Duodenal mucosa (tissue), 2 donors: ENCODE measurements at regions not wholly inside any gene's neighbourhood (a gene's known extent, or its start where the extent isn't known, plus 50 kb on each side); places are given as distances from the start of the nearest gene placed in this dataset.
"Not testable (repeated sequence)": the region's sequence is repeated elsewhere in the genome, so short reads cannot be mapped to it uniquely, and the experiment has no call there.

Experiments
- H3K27ac ChIP-seq: one replicate; pipeline ENCODE4 v1.7.0; 2013; ENCODE audit warnings: low read depth, low read length
- H3K27me3 ChIP-seq, 2 donors: one replicate each; pipeline ENCODE4 v1.7.0; 2013; ENCODE audit warnings: low read length in 2 of 2, control low read depth in 1 of 2; ENCODE audit not compliant: insufficient read depth in 2 of 2, control insufficient read depth in 1 of 2
- H3K36me3 ChIP-seq, 2 donors: one replicate each; pipeline ENCODE4 v1.7.0; 2013; ENCODE audit warnings: low read length in 2 of 2, control low read depth in 1 of 2; ENCODE audit not compliant: insufficient read depth in 2 of 2, control insufficient read depth in 1 of 2
- H3K4me1 ChIP-seq, 2 donors: one replicate each; pipeline ENCODE4 v1.7.0; 2013; ENCODE audit warnings: low read length in 2 of 2, control low read depth in 1 of 2; ENCODE audit not compliant: insufficient read depth in 2 of 2, control insufficient read depth in 1 of 2
- H3K4me3 ChIP-seq, 2 donors: one replicate each; pipeline ENCODE4 v1.7.0; 2013; ENCODE audit warnings: low read length in 2 of 2, low read depth in 1 of 2
- H3K9ac ChIP-seq, 2 donors: one replicate each; pipeline ENCODE4 v1.7.0; 2013; ENCODE audit warnings: low read length in 2 of 2, low read depth in 1 of 2
- H3K9me3 ChIP-seq, 2 donors: one replicate each; pipeline ENCODE4 v1.7.0; 2013; ENCODE audit warnings: low read length in 2 of 2, control low read depth in 1 of 2; ENCODE audit not compliant: control insufficient read depth in 1 of 2

DNA sequence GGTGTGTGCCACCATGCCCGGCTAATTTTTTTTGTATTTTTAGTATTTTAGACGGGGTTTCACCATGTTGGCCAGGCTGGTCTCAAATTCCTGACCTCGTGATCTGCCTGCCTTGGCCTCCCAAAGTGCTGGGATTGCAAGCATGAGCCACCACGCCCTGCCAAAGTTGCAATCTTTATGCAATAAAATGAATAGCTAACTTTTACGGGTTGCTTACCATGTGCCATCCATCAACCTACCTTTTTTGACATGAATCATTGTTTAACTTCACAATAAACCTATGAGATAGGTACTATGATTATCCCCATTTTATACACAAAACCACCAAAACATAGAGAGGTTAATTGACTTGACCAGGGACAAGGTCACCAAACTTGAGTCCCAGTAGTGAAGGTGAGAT lies 118.8 kb upstream of the HAND1 start:
- not testable (repeated sequence) for H3K4me3 ChIP-seq, H3K9me3 ChIP-seq, H3K4me1 ChIP-seq, H3K27ac ChIP-seq, H3K27me3 ChIP-seq, H3K36me3 ChIP-seq, H3K9ac ChIP-seq

DNA sequence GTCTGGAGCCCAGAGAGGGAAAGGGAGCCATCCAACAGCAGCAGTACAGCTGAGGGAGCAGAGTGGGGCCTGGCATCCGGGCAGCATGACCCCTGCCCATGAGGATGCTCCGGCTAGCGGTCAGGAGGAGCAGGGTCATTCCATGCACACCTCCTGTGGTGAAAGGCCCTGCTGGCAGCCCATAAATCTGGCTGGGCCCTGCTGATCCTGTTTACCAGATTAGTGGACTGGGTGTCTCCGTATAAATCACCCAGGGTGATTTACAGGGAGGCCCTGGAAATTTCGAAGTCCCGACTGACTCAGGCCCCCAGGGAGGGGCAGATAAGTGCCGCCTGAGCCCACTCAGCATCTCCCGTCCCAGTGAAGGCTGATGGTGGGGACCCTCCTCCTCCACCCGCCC lies 117.6 kb upstream of the HAND1 start:
- Histone ChIP-seq H3K9ac (no peak overlapping the region), H3K36me3 (no peaks in the 10 kb centered on the region), H3K4me3 (no peak overlapping the region), H3K27me3 (peaks cover 0 to 3% of the 10 kb centered on the region in 2 donors), H3K4me1 (no peaks in the 10 kb centered on the region), H3K9me3 (no peaks in the 10 kb centered on the region), H3K27ac (no peak overlapping the region)

DNA sequence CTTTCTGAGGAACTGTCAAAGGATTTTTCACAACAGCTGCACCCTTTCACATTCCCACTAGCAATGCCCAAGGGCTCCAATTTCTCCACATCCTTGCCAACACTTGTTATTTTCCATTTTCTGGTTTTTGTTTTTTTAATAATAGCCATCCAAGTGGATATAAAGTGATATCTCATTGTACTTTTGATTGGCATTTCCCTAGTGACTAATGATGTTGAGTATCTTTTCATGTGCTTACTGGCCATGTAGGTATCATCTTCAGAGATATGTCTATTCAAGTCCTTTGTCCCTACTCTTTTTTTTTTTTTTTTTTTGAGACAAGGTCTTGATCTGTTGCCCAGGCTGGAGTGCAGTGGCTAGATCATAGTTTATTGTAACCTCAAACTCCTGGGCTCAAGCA lies 115.8 kb upstream of the HAND1 start:
- H3K36me3 ChIP-seq: no peaks in the 10 kb centered on the region
- H3K27ac ChIP-seq: no peak overlapping the region
- H3K4me1 ChIP-seq: no peaks in the 10 kb centered on the region
- no peak overlapping the region for H3K9ac ChIP-seq
- no peak overlapping the region for H3K4me3 ChIP-seq
- H3K27me3 ChIP-seq: peaks cover 0 to 3% of the 10 kb centered on the region in 2 donors
- no peaks in the 10 kb centered on the region for H3K9me3 ChIP-seq

DNA sequence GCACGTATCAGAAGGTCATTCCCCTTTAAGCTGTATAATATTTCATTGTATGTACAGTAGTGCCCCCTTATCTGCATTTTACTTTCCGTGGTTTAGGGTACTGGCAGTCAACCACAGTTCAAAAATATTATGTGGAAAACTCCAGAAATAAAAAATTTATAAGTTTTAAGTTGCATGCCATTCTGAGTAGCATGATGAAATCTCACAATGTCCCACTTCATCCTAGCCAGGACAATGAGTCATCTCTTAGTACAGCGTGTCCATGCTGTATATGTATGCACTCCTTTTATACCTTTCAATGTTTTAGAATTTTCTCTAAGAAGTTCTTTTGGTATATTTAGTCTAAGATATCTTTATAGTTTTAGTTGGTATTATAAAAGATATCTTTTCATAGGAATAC lies 115.0 kb upstream of the HAND1 start:
- no peak overlapping the region for H3K4me3 ChIP-seq
- H3K36me3 ChIP-seq: no peaks in the 10 kb centered on the region
- H3K27me3 ChIP-seq: peaks cover 0 to 3% of the 10 kb centered on the region in 2 donors
- no peaks in the 10 kb centered on the region for H3K4me1 ChIP-seq
- no peak overlapping the region for H3K9ac ChIP-seq
- no peaks in the 10 kb centered on the region for H3K9me3 ChIP-seq
- no peak overlapping the region for H3K27ac ChIP-seq

DNA sequence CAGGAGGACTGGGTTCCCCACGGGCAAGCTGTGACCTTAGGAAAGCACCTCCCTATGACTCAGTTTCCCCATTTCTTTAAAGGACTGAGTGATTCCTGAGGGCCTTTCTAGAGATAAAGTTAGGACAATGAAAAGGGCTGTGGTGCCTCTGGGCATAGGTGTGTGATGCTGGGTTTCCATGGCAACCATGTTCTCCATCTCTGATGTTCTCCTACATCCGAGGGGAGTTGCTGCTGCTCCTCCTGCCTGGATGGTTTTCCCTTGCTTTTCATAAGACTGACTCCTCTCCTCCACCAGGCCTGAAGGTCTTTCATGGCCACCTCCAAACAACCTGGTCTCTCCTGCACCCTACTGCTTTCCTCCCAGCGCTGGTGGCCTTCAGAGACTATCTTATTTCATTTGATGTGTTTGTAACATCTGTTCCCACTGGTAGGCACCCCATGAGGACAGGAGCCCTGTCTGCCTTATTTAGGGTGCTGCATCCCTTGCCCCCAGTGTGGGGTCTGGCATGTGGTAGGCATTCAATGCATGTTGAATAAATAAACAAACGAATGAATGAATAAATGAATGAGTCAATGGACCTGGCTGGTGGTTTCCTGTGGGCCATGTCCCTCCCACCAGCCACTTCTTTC lies 112.2 kb upstream of the HAND1 start:
- Histone ChIP-seq H3K27ac (no peak overlapping the region), H3K27me3 (no peaks in the 10 kb centered on the region)

DNA sequence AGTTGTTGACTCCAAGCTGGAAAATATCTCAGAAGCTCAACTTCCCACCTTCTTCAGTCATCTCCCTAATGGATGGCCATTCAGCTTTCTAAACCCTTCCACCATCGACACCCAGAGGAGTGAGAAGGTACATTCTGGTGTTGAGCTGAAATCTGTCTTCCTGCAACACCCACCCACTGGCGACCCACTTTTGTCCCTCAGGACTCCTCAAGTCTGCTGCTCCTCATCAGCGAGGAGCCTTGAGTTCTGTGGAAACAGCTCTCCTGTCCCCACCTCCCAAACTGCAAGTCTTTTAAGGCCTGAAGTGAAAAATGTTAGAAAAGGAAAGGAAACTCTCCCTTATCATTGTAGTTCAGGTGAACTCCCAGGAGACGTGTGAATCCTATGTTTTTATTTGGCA lies 111.5 kb upstream of the HAND1 start:
- H3K36me3 ChIP-seq: no peaks in the 10 kb centered on the region
- no peaks in the 10 kb centered on the region for H3K9me3 ChIP-seq
- no peaks in the 10 kb centered on the region for H3K27me3 ChIP-seq
- H3K4me1 ChIP-seq: no peaks in the 10 kb centered on the region
- no peak overlapping the region for H3K9ac ChIP-seq
- H3K4me3 ChIP-seq: no peak overlapping the region
- H3K27ac ChIP-seq: no peak overlapping the region

More for the DNA sequence above, 112.2 kb upstream of the HAND1 start:
- no peak overlapping the region for H3K9ac ChIP-seq
- no peaks in the 10 kb centered on the region for H3K4me1 ChIP-seq
- H3K9me3 ChIP-seq: no peaks in the 10 kb centered on the region
- H3K36me3 ChIP-seq: no peaks in the 10 kb centered on the region
- H3K4me3 ChIP-seq: no peak overlapping the region

DNA sequence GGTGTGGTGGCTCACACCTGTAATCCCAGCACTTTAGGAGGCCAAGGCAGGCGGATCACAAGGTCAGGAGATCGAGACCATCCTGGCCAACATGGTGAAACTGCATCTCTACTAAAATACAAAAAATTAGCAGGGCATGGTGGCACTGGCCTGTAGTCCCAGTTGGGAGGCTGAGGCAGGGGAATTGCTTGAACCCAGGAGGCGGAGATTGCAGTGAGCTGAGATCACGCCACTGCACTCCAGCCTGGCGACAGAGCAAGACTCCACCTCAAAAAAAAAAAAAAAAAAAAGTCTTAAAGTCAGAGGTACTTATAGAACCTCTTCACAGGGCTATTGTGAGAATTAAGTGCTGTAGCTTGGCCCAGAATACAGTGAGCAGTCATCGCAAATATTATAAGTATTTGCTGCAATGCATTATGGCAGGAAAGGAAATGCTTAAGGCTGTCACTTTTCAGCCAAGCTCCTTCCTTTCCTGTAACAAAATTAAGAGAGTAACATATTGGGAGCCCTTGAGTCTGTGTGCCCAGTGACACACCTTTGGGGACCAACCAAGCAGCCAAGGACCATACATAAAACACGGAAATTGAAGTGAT lies 110.9 kb upstream of the HAND1 start:
- H3K9ac ChIP-seq, H3K27ac ChIP-seq, H3K4me3 ChIP-seq, H3K4me1 ChIP-seq, H3K27me3 ChIP-seq, H3K9me3 ChIP-seq, H3K36me3 ChIP-seq: not testable (repeated sequence)

DNA sequence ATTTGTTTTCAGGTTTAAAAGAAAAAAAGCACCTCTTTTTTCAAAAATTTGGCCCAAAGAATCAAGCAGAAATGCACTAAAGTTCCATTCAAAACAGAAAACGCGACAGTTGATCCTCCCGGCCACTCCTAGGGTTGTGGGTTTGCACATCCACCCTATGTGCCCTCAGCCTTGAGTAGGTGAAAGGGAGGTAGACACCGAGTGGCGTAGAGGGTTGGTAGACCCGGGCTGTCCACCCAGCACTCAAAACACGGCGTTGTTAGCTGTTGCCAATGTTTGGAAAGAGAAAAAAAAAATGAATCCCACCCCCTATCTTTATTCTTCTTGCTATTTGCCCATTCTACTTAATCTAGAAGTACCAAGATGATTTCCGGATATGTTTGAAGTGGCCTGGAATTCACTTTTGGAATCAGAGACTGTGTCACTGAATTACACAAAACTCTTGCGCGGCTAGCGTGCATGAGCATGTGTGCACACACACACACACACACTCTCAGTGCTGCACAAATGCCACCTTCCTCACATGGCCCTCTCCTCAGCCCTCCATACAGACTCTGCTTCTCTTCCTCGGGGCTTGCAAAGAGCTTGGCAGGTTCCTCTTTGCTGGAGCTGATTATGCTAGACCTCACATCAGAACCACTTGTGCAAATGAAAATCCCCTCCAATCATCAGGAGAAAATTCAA lies 110.2 kb upstream of the HAND1 start:
- Histone ChIP-seq H3K27ac (no peak overlapping the region), H3K4me3 (no peak overlapping the region)

DNA sequence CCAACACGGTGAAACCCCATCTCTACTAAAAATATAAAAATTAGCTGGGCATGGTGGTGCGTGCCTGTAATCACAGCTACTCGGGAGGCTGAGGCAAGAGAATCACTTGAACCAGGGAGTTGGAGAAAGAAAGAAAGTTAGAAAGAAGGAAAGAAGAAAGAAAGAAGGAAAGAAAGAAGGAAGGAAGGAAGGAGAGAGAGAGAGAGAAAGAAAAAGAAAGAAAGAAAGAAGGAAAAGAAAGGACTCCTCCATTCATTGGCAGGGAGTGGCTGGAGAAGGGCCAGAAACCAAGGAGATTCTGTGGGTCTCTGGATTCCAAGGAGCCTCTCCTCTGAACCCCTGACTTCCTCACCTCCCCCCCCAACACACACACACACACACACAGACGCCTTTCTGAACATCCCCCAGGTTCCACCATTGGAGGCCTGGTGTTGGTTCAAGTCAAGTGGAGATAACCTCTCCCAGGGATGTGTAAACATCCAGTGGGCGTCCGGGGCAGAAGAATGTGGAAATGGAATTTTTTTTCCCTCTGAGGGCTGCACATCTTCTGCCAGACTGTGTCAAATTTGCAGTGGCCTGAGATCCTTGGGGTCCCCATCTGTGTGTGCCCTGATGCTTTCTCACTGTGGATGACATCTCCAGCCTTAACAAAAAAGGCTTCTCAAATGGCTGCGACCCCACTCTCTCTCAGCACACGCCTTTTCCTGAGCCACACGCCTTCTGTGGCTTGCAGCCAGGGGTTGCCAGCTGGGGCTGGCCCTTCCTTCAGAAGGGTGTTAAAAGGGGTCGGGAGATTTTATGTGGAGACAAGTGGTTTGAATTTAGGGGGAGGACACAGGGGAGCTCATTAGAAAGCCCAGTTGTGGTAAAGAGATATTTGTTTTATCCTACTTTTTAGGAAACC lies 109.3 kb upstream of the HAND1 start:
- no peaks in the 10 kb centered on the region for H3K4me1 ChIP-seq
- no peak overlapping the region for H3K4me3 ChIP-seq
- H3K27ac ChIP-seq: no peak overlapping the region
- H3K9me3 ChIP-seq: no peaks in the 10 kb centered on the region
- no peaks in the 10 kb centered on the region for H3K27me3 ChIP-seq
- no peak overlapping the region for H3K9ac ChIP-seq
- no peaks in the 10 kb centered on the region for H3K36me3 ChIP-seq

More for the DNA sequence above, 110.2 kb upstream of the HAND1 start:
- no peaks in the 10 kb centered on the region for H3K36me3 ChIP-seq
- no peaks in the 10 kb centered on the region for H3K27me3 ChIP-seq
- no peaks in the 10 kb centered on the region for H3K4me1 ChIP-seq
- H3K9ac ChIP-seq: no peak overlapping the region
- H3K9me3 ChIP-seq: no peaks in the 10 kb centered on the region

DNA sequence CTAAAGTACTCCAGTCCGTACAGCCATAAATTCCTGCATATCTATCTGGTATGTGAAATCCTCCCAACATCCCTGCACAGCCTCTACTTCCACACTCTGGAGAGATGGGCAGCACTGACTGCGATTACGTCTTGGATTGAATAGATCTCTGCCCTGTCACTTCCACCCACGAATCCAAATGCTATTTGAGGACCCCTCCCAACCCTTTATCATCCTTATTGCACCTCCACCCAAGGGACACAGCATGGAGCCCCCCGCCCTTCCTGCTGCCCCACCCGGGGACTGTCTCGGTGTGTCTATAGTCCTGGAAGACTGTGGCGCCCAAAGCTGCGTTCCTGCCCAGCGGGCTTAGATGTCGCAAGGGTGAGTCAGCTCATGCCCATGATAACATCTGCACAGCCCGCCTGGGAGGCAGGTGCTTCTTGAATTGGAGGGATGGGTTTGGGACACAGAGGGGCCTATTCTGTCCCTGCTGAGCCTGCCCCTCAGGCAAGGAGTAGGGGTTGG lies 105.7 kb upstream of the HAND1 start:
- no peak overlapping the region for H3K9ac ChIP-seq
- no peaks in the 10 kb centered on the region for H3K36me3 ChIP-seq
- no peaks in the 10 kb centered on the region for H3K4me1 ChIP-seq
- no peaks in the 10 kb centered on the region for H3K9me3 ChIP-seq
- H3K27ac ChIP-seq: no peak overlapping the region
- no peak overlapping the region for H3K4me3 ChIP-seq
- H3K27me3 ChIP-seq: peaks cover 0 to 3% of the 10 kb centered on the region in 2 donors
